ENCODE measurements at regions not wholly inside any gene's neighbourhood (a gene's known extent, or its start where the extent isn't known, plus 50 kb on each side); places are given as distances from the start of the nearest gene placed in this dataset.

GRCh38 chr21:26226724-26227123 is 56.2 kb upstream of the APP start:
- TF ChIP-seq CTCF (IDR thresholded peaks at IDR 0.05) (no peak), POLR2AphosphoS5 (IDR thresholded peaks at IDR 0.05) (no peak), POLR2A (IDR thresholded peaks at IDR 0.05) (no peak)
